K562 (cell line): ENCODE measurements at regions not wholly inside any gene's neighbourhood (a gene's known extent, or its start where the extent isn't known, plus 50 kb on each side); places are given as distances from the start of the nearest gene placed in this dataset.

Experiments
- C11orf30 ChIP-seq: fragments of 450-650 bp; IDR thresholded peaks from 2 replicates; pipeline ENCODE4 v1.6.1; 2016; ENCODE audit warnings: low read depth, mild to moderate bottlenecking
- HDGF ChIP-seq: fragments of 450-650 bp; IDR thresholded peaks from 2 replicates; pipeline ENCODE4 v1.6.1; 2016
- MAFG ChIP-seq: fragments of 450-650 bp; conservative IDR thresholded peaks from 2 replicates; pipeline ENCODE4 v1.6.1; 2016; ENCODE audit warnings: missing genetic modification characterization, missing compliant biosample characterization
- MAX ChIP-seq: sonication (generic); formaldehyde crosslinking; IDR thresholded peaks from 2 replicates; pipeline ENCODE4 v1.9.0; 2022; ENCODE audit warnings: mild to moderate bottlenecking, missing genetic modification reagents
- MEF2A ChIP-seq: IDR thresholded peaks from 2 replicates; pipeline ENCODE4 v1.6.1; 2011; ENCODE audit warnings: low read depth, mild to moderate bottlenecking, low read length, moderate library complexity; ENCODE audit not compliant: control insufficient read depth
- MEIS2 ChIP-seq: fragments of 450-650 bp; IDR thresholded peaks from 2 replicates; pipeline ENCODE4 v1.6.1; 2014; ENCODE audit warnings: mild to moderate bottlenecking; ENCODE audit not compliant: partially characterized antibody
- MLX ChIP-seq, 2 experiments: fragments of 450-650 bp in 1 of 2; sonication (generic) in 1 of 2; formaldehyde crosslinking; conservative IDR thresholded peaks; 2 replicates each; pipeline versions ENCODE4 v1.4.0 to v1.8.1; 2020 to 2022; ENCODE audit warnings: mild to moderate bottlenecking in 1 of 2, missing genetic modification reagents in 1 of 2
- POLR2H ChIP-seq: IDR thresholded peaks from 2 replicates; pipeline ENCODE4 v1.6.1; 2016; ENCODE audit warnings: missing genetic modification characterization, low read depth, mild to moderate bottlenecking, control low read depth, missing compliant biosample characterization, moderate library complexity
- ZFX ChIP-seq: sonication (generic); formaldehyde crosslinking; IDR thresholded peaks from 2 replicates; pipeline ENCODE4 v1.8.0; 2022; ENCODE audit warnings: mild to moderate bottlenecking, missing genetic modification reagents, moderate library complexity
- ZKSCAN8 ChIP-seq: fragments of 200-800 bp; sonication (Bioruptor generic); IDR thresholded peaks from 2 replicates; pipeline ENCODE4 v1.6.1; 2016; ENCODE audit warnings: missing genetic modification characterization, missing compliant biosample characterization
- ZNF133 ChIP-seq: fragments of 250-450 bp; sonication (Bioruptor Pico); IDR thresholded peaks from 2 replicates; pipeline ENCODE4 v1.4.0; 2020; ENCODE audit warnings: mild to moderate bottlenecking
- ZNF316 ChIP-seq: fragments of 450-650 bp; IDR thresholded peaks from 2 replicates; pipeline ENCODE4 v1.6.1; 2016
- TF ChIP-seq, protein P1 (sequence below), 3 experiments: fragments of 200-800 bp in 1 of 3; fragments of 250-450 bp in 1 of 3; fragments of 450-650 bp in 1 of 3; sonication (Bioruptor Pico) in 1 of 3; sonication (Bioruptor generic) in 1 of 3; formaldehyde crosslinking in 1 of 3; IDR thresholded peaks; 2 replicates each; pipeline versions ENCODE4 v1.6.1 to v1.8.0; 2016 to 2022; ENCODE audit warnings: mild to moderate bottlenecking in 2 of 3, missing genetic modification characterization in 2 of 3, missing compliant biosample characterization in 1 of 3, moderate library complexity in 1 of 3
- TF ChIP-seq, protein P2 (sequence below), 2 experiments: fragments of 450-650 bp; IDR thresholded peaks; 2 replicates each; pipeline ENCODE4 v1.6.1; 2018; ENCODE audit warnings: mild to moderate bottlenecking in 2 of 2, low read depth in 1 of 2; ENCODE audit not compliant: partially characterized antibody in 2 of 2

DNA sequence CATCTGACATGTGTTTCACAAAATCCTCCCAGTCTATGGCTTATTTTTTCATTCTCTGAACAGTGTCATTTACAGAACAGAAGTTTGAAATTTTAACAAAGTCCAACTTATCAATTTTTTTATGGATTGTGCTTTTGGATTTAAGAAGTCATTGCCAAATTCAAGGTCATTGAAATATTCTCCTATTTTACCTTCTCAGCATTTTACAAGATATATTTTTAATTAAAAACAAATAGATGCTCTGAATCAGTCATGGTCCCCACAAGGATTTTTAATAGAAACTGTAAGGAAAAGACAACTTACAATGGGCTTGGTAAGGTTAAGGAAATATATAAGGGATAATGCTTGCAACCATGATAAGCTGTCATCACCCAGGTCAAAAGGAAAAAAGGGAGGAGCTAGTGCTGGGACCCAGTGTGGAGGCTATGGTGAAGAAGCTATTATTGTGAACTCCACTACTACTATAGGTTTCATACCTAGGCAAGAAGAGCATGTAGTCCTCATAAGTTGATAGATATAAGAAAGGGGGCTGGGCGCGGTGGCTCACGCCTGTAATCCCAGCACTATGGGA is 144.5 kb upstream of the KCNJ15 start (continued):
- TF ChIP-seq, protein P1, sequence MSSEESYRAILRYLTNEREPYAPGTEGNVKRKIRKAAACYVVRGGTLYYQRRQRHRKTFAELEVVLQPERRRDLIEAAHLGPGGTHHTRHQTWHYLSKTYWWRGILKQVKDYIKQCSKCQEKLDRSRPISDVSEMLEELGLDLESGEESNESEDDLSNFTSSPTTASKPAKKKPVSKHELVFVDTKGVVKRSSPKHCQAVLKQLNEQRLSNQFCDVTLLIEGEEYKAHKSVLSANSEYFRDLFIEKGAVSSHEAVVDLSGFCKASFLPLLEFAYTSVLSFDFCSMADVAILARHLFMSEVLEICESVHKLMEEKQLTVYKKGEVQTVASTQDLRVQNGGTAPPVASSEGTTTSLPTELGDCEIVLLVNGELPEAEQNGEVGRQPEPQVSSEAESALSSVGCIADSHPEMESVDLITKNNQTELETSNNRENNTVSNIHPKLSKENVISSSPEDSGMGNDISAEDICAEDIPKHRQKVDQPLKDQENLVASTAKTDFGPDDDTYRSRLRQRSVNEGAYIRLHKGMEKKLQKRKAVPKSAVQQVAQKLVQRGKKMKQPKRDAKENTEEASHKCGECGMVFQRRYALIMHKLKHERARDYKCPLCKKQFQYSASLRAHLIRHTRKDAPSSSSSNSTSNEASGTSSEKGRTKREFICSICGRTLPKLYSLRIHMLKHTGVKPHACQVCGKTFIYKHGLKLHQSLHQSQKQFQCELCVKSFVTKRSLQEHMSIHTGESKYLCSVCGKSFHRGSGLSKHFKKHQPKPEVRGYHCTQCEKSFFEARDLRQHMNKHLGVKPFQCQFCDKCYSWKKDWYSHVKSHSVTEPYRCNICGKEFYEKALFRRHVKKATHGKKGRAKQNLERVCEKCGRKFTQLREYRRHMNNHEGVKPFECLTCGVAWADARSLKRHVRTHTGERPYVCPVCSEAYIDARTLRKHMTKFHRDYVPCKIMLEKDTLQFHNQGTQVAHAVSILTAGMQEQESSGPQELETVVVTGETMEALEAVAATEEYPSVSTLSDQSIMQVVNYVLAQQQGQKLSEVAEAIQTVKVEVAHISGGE (CRISPR knock-in tag; IDR thresholded peaks at IDR 0.05), result 0 out of 6 replicates have a peak, but pooled peaks of 1 of the 3 experiments have one; percentile 1
- TF ChIP-seq MEF2A (no peak), C11orf30 (peak; percentile 66), MEIS2 (peak; percentile 95), MLX (CRISPR knock-in tag; conservative IDR thresholded peaks at IDR 0.05) (no peak), ZNF133 (CRISPR knock-in tag) (no peak), ZNF316 (peak; percentile 79), ZFX (CRISPR knock-in tag) (no peak), MAX (CRISPR knock-in tag) (no peak), POLR2H (tag) (peak; percentile 11; the same call in 1 of the 2 replicates), ZKSCAN8 (0 out of 2 replicates have a peak, but pooled peaks have one; percentile 33), MAFG (peak; percentile 28; the same call in 1 of the 2 replicates), HDGF (0 out of 2 replicates have a peak, but pooled peaks have one; percentile 41)
- TF ChIP-seq, protein P2, sequence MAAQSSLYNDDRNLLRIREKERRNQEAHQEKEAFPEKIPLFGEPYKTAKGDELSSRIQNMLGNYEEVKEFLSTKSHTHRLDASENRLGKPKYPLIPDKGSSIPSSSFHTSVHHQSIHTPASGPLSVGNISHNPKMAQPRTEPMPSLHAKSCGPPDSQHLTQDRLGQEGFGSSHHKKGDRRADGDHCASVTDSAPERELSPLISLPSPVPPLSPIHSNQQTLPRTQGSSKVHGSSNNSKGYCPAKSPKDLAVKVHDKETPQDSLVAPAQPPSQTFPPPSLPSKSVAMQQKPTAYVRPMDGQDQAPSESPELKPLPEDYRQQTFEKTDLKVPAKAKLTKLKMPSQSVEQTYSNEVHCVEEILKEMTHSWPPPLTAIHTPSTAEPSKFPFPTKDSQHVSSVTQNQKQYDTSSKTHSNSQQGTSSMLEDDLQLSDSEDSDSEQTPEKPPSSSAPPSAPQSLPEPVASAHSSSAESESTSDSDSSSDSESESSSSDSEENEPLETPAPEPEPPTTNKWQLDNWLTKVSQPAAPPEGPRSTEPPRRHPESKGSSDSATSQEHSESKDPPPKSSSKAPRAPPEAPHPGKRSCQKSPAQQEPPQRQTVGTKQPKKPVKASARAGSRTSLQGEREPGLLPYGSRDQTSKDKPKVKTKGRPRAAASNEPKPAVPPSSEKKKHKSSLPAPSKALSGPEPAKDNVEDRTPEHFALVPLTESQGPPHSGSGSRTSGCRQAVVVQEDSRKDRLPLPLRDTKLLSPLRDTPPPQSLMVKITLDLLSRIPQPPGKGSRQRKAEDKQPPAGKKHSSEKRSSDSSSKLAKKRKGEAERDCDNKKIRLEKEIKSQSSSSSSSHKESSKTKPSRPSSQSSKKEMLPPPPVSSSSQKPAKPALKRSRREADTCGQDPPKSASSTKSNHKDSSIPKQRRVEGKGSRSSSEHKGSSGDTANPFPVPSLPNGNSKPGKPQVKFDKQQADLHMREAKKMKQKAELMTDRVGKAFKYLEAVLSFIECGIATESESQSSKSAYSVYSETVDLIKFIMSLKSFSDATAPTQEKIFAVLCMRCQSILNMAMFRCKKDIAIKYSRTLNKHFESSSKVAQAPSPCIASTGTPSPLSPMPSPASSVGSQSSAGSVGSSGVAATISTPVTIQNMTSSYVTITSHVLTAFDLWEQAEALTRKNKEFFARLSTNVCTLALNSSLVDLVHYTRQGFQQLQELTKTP (IDR thresholded peaks at IDR 0.05; ENCODE audit: low read depth in 1 of 2, partially characterized antibody in 2 of 2), result no peak
